Upper lobe of right lung (tissue), 1 donor: ENCODE measurements at regions not wholly inside any gene's neighbourhood (a gene's known extent, or its start where the extent isn't known, plus 50 kb on each side); places are given as distances from the start of the nearest gene placed in this dataset.

Experiments
- ATAC-seq: fragments of 200-7000 bp; cut with Tn5 transposase; one replicate; pipeline ENCODE4 v1.9.1; 2020; ENCODE audit warnings: mild to moderate bottlenecking, moderate library complexity
- DNase-seq: peaks from one replicate; pipeline ENCODE4 v3.0.0-alpha.2; 2020
- H3K27ac ChIP-seq: fragments of 200-600 bp; one replicate; pipeline ENCODE4 v1.8.0; 2022
- H3K27me3 ChIP-seq: fragments of 200-600 bp; one replicate; pipeline ENCODE4 v1.8.0; 2022; ENCODE audit warnings: mild to moderate bottlenecking
- H3K36me3 ChIP-seq: fragments of 200-600 bp; one replicate; pipeline ENCODE4 v1.8.0; 2022
- H3K4me1 ChIP-seq: fragments of 200-600 bp; one replicate; pipeline ENCODE4 v1.8.0; 2022
- H3K4me3 ChIP-seq: fragments of 200-600 bp; one replicate; pipeline ENCODE4 v1.8.0; 2022; ENCODE audit warnings: mild to moderate bottlenecking
- H3K9me3 ChIP-seq: fragments of 200-600 bp; one replicate; pipeline ENCODE4 v1.8.0; 2022
- CTCF ChIP-seq: fragments of 200-600 bp; IDR thresholded peaks from one replicate; pipeline ENCODE4 v1.8.0; 2022; ENCODE audit warnings: antibody characterized with exemption
- intact Hi-C: fragments of 100-400 bp; cut with DNase I; formaldehyde crosslinking; loops from one replicate; pipeline ENCODE4 v1.11.0; 2022
- donor health status: DM: no; HTN: yes; CAD: no; lungs with severe emphysema.

- no peaks in the 10 kb centered on the region for H3K4me1 ChIP-seq
- no peaks in the 10 kb centered on the region for H3K27me3 ChIP-seq
- H3K36me3 ChIP-seq = no peaks in the 10 kb centered on the region
- intact Hi-C loops = no loop called here
- ATAC-seq = no peak
- DNase-seq = no peak
- TF ChIP-seq CTCF = no peak
- no peaks in the 10 kb centered on the region for H3K9me3 ChIP-seq
- no peak overlapping the region for H3K4me3 ChIP-seq
- no peak overlapping the region for H3K27ac ChIP-seq
These were observed 73.1 kb upstream of the PRNP start for GRCh38 chr20:4613184-4613583.

GRCh38 chr20:4610871-4611270 lies 75.4 kb upstream of the PRNP start:
- Histone ChIP-seq H3K36me3 (no peaks in the 10 kb centered on the region), H3K27ac (no peak overlapping the region), H3K27me3 (peaks cover 6% of the 10 kb centered on the region), H3K9me3 (no peaks in the 10 kb centered on the region), H3K4me1 (peaks cover 4% of the 10 kb centered on the region), H3K4me3 (no peak overlapping the region)
- ATAC-seq = no peak
- no peak for TF ChIP-seq CTCF
- DNase-seq = no peak
- intact Hi-C loops = no loop called here

- DNase-seq (no peak), ATAC-seq (no peak)
- H3K27ac ChIP-seq = no peak overlapping the region
- no peaks in the 10 kb centered on the region for H3K9me3 ChIP-seq
- H3K4me3 ChIP-seq = no peak overlapping the region
- H3K36me3 ChIP-seq = no peaks in the 10 kb centered on the region
- intact Hi-C loops = loop anchor here (5.0 kb wide), 1 partner anchor 108 kb away; no protein-coding TSS in a partner anchor
- no peak for TF ChIP-seq CTCF
- peaks cover 6% of the 10 kb centered on the region for H3K27me3 ChIP-seq
- peaks cover 4% of the 10 kb centered on the region for H3K4me1 ChIP-seq
These were observed 76.7 kb upstream of the PRNP start for GRCh38 chr20:4609511-4609910.

GRCh38 chr20:4608861-4609260 lies 77.4 kb upstream of the PRNP start:
- ATAC-seq = no peak
- Histone ChIP-seq H3K9me3 (no peaks in the 10 kb centered on the region), H3K27ac (no peak overlapping the region), H3K4me3 (no peak overlapping the region), H3K36me3 (no peaks in the 10 kb centered on the region), H3K4me1 (peaks cover 4% of the 10 kb centered on the region), H3K27me3 (peaks cover 6% of the 10 kb centered on the region)
- no peak for TF ChIP-seq CTCF
- no peak for DNase-seq
- intact Hi-C loops = loop anchor here (5.0 kb wide), 1 partner anchor 108 kb away; no protein-coding TSS in a partner anchor

- DNase-seq = no peak
- ATAC-seq = peak; percentile 91
- Histone ChIP-seq H3K36me3 (no peaks in the 10 kb centered on the region), H3K27me3 (peaks cover 6% of the 10 kb centered on the region), H3K4me1 (peaks cover 4% of the 10 kb centered on the region), H3K9me3 (no peaks in the 10 kb centered on the region), H3K27ac (no peak overlapping the region), H3K4me3 (no peak overlapping the region)
- intact Hi-C loops = loop anchor here (5.0 kb wide), 1 partner anchor 110 kb away; no protein-coding TSS in a partner anchor
- peak; percentile 95 for TF ChIP-seq CTCF
These were observed 79.0 kb upstream of the PRNP start for GRCh38 chr20:4607287-4607713.

- peaks cover 6% of the 10 kb centered on the region for H3K27me3 ChIP-seq
- H3K9me3 ChIP-seq = no peaks in the 10 kb centered on the region
- no peak overlapping the region for H3K27ac ChIP-seq
- ATAC-seq (no peak), DNase-seq (no peak)
- H3K4me3 ChIP-seq = no peak overlapping the region
- no peaks in the 10 kb centered on the region for H3K36me3 ChIP-seq
- no peak for TF ChIP-seq CTCF
- H3K4me1 ChIP-seq = peaks cover 8% of the 10 kb centered on the region
- intact Hi-C loops = loop anchor here (5.0 kb wide), 1 partner anchor 111 kb away; no protein-coding TSS in a partner anchor
These were observed 80.2 kb upstream of the PRNP start for GRCh38 chr20:4606051-4606450.
